H9 (cell line): ENCODE measurements at regions not wholly inside any gene's neighbourhood (a gene's known extent, or its start where the extent isn't known, plus 50 kb on each side); places are given as distances from the start of the nearest gene placed in this dataset.

ENCODE experiments used
- DNase-seq: peaks from one replicate; pipeline ENCODE4 v3.0.0-alpha.2; 2017
- H2AFZ ChIP-seq: one replicate; pipeline ENCODE4 v1.6.1; 2013; ENCODE audit warnings: mild to moderate bottlenecking, low read length, control low read depth, moderate library complexity
- H2AK5ac ChIP-seq: 2 replicates; pipeline ENCODE4 v1.6.1; 2013; ENCODE audit warnings: low read length, control low read depth, mixed read lengths; ENCODE audit not compliant: insufficient read length
- H2BK120ac ChIP-seq: one replicate; pipeline ENCODE4 v1.6.1; 2013; ENCODE audit warnings: low read depth, mild to moderate bottlenecking, low read length, control low read depth, inconsistent platforms; ENCODE audit not compliant: poor library complexity, severe bottlenecking
- H2BK12ac ChIP-seq: 2 replicates; pipeline ENCODE4 v1.6.1; 2013; ENCODE audit warnings: low read length, control low read depth, mixed read lengths, low read depth; ENCODE audit not compliant: insufficient read length
- H2BK15ac ChIP-seq: 2 replicates; pipeline ENCODE4 v1.6.1; 2013; ENCODE audit warnings: low read depth, low read length, control low read depth
- H2BK20ac ChIP-seq: one replicate; pipeline ENCODE4 v1.6.1; 2013; ENCODE audit warnings: low read depth, mild to moderate bottlenecking, low read length, control low read depth, inconsistent platforms; ENCODE audit not compliant: poor library complexity, severe bottlenecking
- H2BK5ac ChIP-seq: 2 replicates; pipeline ENCODE4 v1.6.1; 2013; ENCODE audit warnings: low read length, control low read depth, mixed read lengths; ENCODE audit not compliant: insufficient read length
- H3K14ac ChIP-seq: 2 replicates; pipeline ENCODE4 v1.6.1; 2013; ENCODE audit warnings: low read length, control low read depth; ENCODE audit not compliant: insufficient read depth
- H3K18ac ChIP-seq: 2 replicates; pipeline ENCODE4 v1.6.1; 2013; ENCODE audit warnings: low read depth, mild to moderate bottlenecking, mixed read lengths, low read length, control low read depth; ENCODE audit not compliant: insufficient read length
- H3K23ac ChIP-seq: 2 replicates; pipeline ENCODE4 v1.6.1; 2013; ENCODE audit warnings: low read length, control low read depth, mixed read lengths, low read depth; ENCODE audit not compliant: insufficient read length
- H3K23me2 ChIP-seq: 2 replicates; pipeline ENCODE4 v1.6.1; 2013; ENCODE audit warnings: low read depth, mild to moderate bottlenecking, mixed read lengths, low read length, control low read depth; ENCODE audit not compliant: insufficient read length, poor library complexity, severe bottlenecking
- H3K27ac ChIP-seq: 2 replicates; pipeline ENCODE4 v1.5.1; 2013; ENCODE audit warnings: low read length, control low read depth, mixed read lengths, low read depth; ENCODE audit not compliant: insufficient read length
- H3K27me3 ChIP-seq: 2 replicates; pipeline ENCODE4 v1.6.1; 2013; ENCODE audit warnings: low read length, control low read depth, inconsistent platforms; ENCODE audit not compliant: insufficient read depth
- H3K4ac ChIP-seq: 2 replicates; pipeline ENCODE4 v1.6.1; 2013; ENCODE audit warnings: low read depth, mild to moderate bottlenecking, control low read depth, inconsistent platforms, low read length, moderate library complexity
- H3K4me1 ChIP-seq: 2 replicates; pipeline ENCODE4 v1.6.1; 2013; ENCODE audit warnings: low read length, control low read depth, inconsistent platforms; ENCODE audit not compliant: insufficient read depth
- H3K4me2 ChIP-seq: 2 replicates; pipeline ENCODE4 v1.6.1; 2013; ENCODE audit warnings: low read length, control low read depth, mixed read lengths; ENCODE audit not compliant: insufficient read length, insufficient read depth
- H3K56ac ChIP-seq: 2 replicates; pipeline ENCODE4 v1.6.1; 2013; ENCODE audit warnings: low read depth, mild to moderate bottlenecking, mixed read lengths, low read length, control low read depth; ENCODE audit not compliant: insufficient read length
- H3K79me1 ChIP-seq: 2 replicates; pipeline ENCODE4 v1.6.1; 2013; ENCODE audit warnings: low read depth, mild to moderate bottlenecking, moderate library complexity, low read length, control low read depth, inconsistent platforms; ENCODE audit not compliant: insufficient read depth, poor library complexity, severe bottlenecking
- H3K79me2 ChIP-seq: 2 replicates; pipeline ENCODE4 v1.6.1; 2013; ENCODE audit warnings: low read length, control low read depth, inconsistent platforms; ENCODE audit not compliant: insufficient read depth
- H3K9ac ChIP-seq: 2 replicates; pipeline ENCODE4 v1.6.1; 2013; ENCODE audit warnings: low read length, control low read depth, mixed read lengths; ENCODE audit not compliant: insufficient read length; ENCODE audit errors: extremely low read depth
- H3K9me3 ChIP-seq: one replicate; pipeline ENCODE4 v1.6.1; 2013; ENCODE audit warnings: low read depth, low read length, inconsistent platforms; ENCODE audit not compliant: control insufficient read depth
- H3T11ph ChIP-seq: one replicate; pipeline ENCODE4 v1.6.1; 2013; ENCODE audit warnings: mild to moderate bottlenecking, low read length, control low read depth, inconsistent platforms
- H4K20me1 ChIP-seq: one replicate; pipeline ENCODE4 v1.6.1; 2013; ENCODE audit not compliant: control insufficient read depth, insufficient read length, insufficient read depth
- H4K5ac ChIP-seq: 2 replicates; pipeline ENCODE4 v1.6.1; 2013; ENCODE audit warnings: low read depth, mild to moderate bottlenecking, mixed read lengths, low read length, control low read depth; ENCODE audit not compliant: insufficient read length
- H4K8ac ChIP-seq: replicated peaks from 2 replicates; pipeline ENCODE4 v1.6.1; 2013; ENCODE audit warnings: low read length, control low read depth, mixed read lengths, low read depth; ENCODE audit not compliant: insufficient read length
- H4K91ac ChIP-seq: 2 replicates; pipeline ENCODE4 v1.6.1; 2013; ENCODE audit warnings: low read depth, mild to moderate bottlenecking, moderate library complexity, mixed read lengths, low read length, control low read depth; ENCODE audit not compliant: insufficient read length
- H3K27ac Mint-ChIP-seq, 3 experiments: 2 replicates in 2 of 3; 3 replicates in 1 of 3; pipeline ENCODE4 v1.8.0; 2020 to 2021; ENCODE audit warnings: mixed read lengths in 3 of 3, mild to moderate bottlenecking in 1 of 3, moderate library complexity in 1 of 3
- H3K27me3 Mint-ChIP-seq: 2 replicates; pipeline ENCODE4 v1.8.0; 2021; ENCODE audit warnings: low read depth, mild to moderate bottlenecking, moderate library complexity, mixed read lengths
- H3K36me3 Mint-ChIP-seq, 3 experiments: 2 replicates in 2 of 3; 3 replicates in 1 of 3; pipeline ENCODE4 v1.8.0; 2020 to 2021; ENCODE audit warnings: low read depth in 3 of 3, mixed read lengths in 3 of 3; ENCODE audit not compliant: insufficient read depth in 1 of 3
- H3K4me1 Mint-ChIP-seq, 2 experiments: 2 replicates each; pipeline ENCODE4 v1.8.0; 2020; ENCODE audit warnings: mixed read lengths in 2 of 2
- H3K4me3 Mint-ChIP-seq, 2 experiments: 2 replicates in 1 of 2; 3 replicates in 1 of 2; pipeline ENCODE4 v1.8.0; 2020 to 2021; ENCODE audit warnings: mild to moderate bottlenecking in 2 of 2, mixed read lengths in 2 of 2, moderate library complexity in 1 of 2
- H3K9me3 Mint-ChIP-seq, 2 experiments: 2 replicates in 1 of 2; 3 replicates in 1 of 2; pipeline ENCODE4 v1.8.0; 2020; ENCODE audit warnings: mild to moderate bottlenecking in 2 of 2, mixed read lengths in 2 of 2, moderate library complexity in 1 of 2
- CTCF ChIP-seq: fragments of 200-600 bp; sonication (generic); conservative IDR thresholded peaks from 3 replicates; pipeline ENCODE4 v1.8.0; 2021; ENCODE audit warnings: antibody characterized with exemption, mild to moderate bottlenecking
- WGBS: extraction: QIAGEN DNeasy Blood & Tissue Kit; methylation state at CpG from one replicate; pipeline ENCODE4 v1.1.7; 2013; ENCODE audit warnings: missing lambda C conversion rate, low lambda C conversion rate, mixed read lengths; ENCODE audit not compliant: insufficient read length; ENCODE audit errors: extremely low coverage; 5-methylcytosine and 5-hydroxymethylcytosine counted together

DNA sequence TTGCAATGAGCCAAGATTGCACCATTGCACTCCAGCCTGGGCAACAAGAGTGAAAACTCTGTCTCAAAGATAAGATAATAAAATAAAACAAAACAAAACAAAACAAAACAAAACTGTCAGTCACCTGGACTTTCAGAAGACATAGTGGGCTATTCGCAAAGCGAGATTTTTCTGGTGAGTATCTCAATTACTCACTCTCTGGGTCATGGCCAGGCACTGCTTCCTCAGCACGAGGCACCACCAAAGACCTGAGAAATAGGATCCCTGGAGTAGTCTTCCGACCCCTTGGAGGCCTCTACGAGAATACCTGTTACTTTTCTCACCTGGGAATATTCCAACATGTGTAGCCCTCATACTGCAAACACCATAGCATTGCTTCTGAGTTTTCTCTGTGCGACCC is 201.7 kb upstream of the ZNF618 start:
- no peak overlapping the region for H2AFZ ChIP-seq
- no peak for TF ChIP-seq CTCF
- H3K56ac ChIP-seq, result no peak overlapping the region
- Mint-ChIP-seq H3K27ac (no peak overlapping the region), H3K4me3 (no peak overlapping the region), H3K4me1 (peaks cover 0 to 3% of the 10 kb centered on the region in 2 experiments; a peak in 2 of 4 replicates), H3K27me3 (peaks cover 21% of the 10 kb centered on the region), H3K9me3 (no peaks in the 10 kb centered on the region; a peak in 1 of 5 replicates), H3K36me3 (no peaks in the 10 kb centered on the region)
- no peak for DNase-seq
- no peaks in the 10 kb centered on the region for H3K23me2 ChIP-seq
- H4K91ac ChIP-seq, result no peak overlapping the region
- no peak overlapping the region for H2BK12ac ChIP-seq
- no peaks in the 10 kb centered on the region for H4K20me1 ChIP-seq
- H2AK5ac ChIP-seq, result no peak overlapping the region
- H2BK15ac ChIP-seq, result no peak overlapping the region
- WGBS, result no CpG with 5 or more reads among the region's 6 CpGs
- H4K8ac ChIP-seq, result no peak overlapping the region
- H3K9me3 ChIP-seq, result no peaks in the 10 kb centered on the region
- no peaks in the 10 kb centered on the region for H3K79me1 ChIP-seq
- no peak overlapping the region for H2BK20ac ChIP-seq
- no peak overlapping the region for H4K5ac ChIP-seq
- H3K27ac ChIP-seq, result no peak overlapping the region
- H3K4me2 ChIP-seq, result no peak overlapping the region
- no peaks in the 10 kb centered on the region for H3K79me2 ChIP-seq
- H3K14ac ChIP-seq, result no peak overlapping the region
- no peak overlapping the region for H3K4ac ChIP-seq
- no peak overlapping the region for H2BK120ac ChIP-seq
- no peak overlapping the region for H2BK5ac ChIP-seq
- H3K4me1 ChIP-seq, result no peaks in the 10 kb centered on the region
- no peak overlapping the region for H3K23ac ChIP-seq
- no peaks in the 10 kb centered on the region for H3K27me3 ChIP-seq
- no peak overlapping the region for H3T11ph ChIP-seq
- no peak overlapping the region for H3K18ac ChIP-seq
- no peak overlapping the region for H3K9ac ChIP-seq
